ENCODE measurements at regions not wholly inside any gene's neighbourhood (a gene's known extent, or its start where the extent isn't known, plus 50 kb on each side); places are given as distances from the start of the nearest gene placed in this dataset.

DNA sequence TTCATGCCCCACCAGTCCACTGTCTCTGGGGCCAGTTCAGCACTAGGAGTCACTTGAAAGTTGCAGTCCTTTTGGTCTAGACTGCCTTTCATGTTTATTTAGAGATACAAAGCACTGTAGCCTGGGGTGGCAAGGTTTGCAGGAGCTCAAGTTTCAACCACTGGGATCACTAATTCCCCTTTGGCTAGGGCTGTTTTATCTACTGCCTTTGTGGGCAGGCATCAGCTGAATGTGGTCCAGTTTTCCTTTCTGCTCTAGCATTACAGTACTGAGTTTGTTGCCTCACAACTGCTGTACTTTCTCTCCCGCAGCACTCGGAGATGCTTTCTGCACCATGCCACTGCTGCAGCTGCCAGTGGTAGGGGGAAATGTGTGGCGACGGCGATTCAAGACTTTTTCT lies 222.3 kb upstream of the HDX start:
- TF ChIP-seq CTCF (conservative IDR thresholded peaks at IDR 0.05; ENCODE audit: low read length), result no peak
- no peak for TF ChIP-seq EZH2phosphoT487 (IDR thresholded peaks at IDR 0.05; ENCODE audit: borderline replicate concordance)
